ENCODE measurements at regions not wholly inside any gene's neighbourhood (a gene's known extent, or its start where the extent isn't known, plus 50 kb on each side); places are given as distances from the start of the nearest gene placed in this dataset.

DNA sequence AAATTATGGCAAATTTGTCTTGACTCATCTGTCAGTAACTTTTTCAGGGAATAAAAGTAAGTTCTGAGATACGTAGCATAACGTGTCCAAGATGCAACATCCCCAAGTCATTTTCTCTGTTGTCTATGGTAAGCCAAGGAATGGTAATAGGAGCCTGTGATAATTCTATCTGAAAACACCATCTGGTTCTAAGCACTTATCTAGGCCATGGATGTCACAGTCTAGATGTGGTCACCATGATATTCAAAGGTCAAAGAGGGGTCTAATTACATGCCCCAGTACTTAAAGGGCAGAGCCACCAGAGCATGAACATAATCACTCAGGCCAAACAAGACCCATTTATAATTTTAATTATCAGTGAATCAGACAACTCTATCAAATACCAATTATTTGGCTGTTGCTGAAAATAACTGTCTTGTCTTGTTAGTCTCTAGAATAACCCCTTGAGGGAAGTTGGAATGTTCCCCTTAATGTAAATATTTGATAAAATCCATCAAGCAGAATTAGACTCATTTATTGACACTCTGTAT, 225.1 kb upstream of the MPPED2 start:
- no peak for DNase-seq
- H3K36me3 ChIP-seq (replicated peaks in 1 of 2), result no peaks in the 10 kb centered on the region
- intact Hi-C loops (cut with DNase I), result no loop called here
- H3K4me3 ChIP-seq, result no peak overlapping the region
- no peaks in the 10 kb centered on the region for H3K9me3 ChIP-seq (replicated peaks in 1 of 3)
- WGBS, 4 donors, result 83 to 95% (median 85%) methylated on average over 2 of the region's 2 CpGs
- no peaks in the 10 kb centered on the region for H3K27me3 ChIP-seq
- H3K4me1 ChIP-seq (replicated peaks in 1 of 2), result no peaks in the 10 kb centered on the region
- H3K27ac ChIP-seq, result no peak overlapping the region
- TF ChIP-seq, protein P1, sequence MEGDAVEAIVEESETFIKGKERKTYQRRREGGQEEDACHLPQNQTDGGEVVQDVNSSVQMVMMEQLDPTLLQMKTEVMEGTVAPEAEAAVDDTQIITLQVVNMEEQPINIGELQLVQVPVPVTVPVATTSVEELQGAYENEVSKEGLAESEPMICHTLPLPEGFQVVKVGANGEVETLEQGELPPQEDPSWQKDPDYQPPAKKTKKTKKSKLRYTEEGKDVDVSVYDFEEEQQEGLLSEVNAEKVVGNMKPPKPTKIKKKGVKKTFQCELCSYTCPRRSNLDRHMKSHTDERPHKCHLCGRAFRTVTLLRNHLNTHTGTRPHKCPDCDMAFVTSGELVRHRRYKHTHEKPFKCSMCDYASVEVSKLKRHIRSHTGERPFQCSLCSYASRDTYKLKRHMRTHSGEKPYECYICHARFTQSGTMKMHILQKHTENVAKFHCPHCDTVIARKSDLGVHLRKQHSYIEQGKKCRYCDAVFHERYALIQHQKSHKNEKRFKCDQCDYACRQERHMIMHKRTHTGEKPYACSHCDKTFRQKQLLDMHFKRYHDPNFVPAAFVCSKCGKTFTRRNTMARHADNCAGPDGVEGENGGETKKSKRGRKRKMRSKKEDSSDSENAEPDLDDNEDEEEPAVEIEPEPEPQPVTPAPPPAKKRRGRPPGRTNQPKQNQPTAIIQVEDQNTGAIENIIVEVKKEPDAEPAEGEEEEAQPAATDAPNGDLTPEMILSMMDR (IDR thresholded peaks at IDR 0.05), result no peak
- TF ChIP-seq POLR2A (IDR thresholded peaks at IDR 0.05), result no peak

DNA sequence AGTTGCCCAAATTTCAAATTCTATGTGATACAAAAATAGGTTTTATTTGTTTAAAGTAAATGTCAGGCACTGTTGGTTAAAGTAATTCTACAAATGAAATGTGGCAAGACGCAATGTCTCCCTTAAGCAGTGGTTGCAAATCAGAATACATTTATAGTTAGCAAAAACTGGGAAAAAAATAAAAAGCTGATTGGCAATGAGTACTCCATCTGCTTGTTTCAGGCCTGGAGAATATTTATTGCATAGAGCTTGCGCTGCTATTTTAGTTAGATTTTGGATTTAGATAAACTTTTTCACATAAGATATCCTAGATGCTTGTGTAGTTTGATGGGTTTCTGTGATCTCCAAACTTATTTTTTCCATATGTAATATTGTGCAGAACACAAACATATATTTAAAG, 224.0 kb upstream of the MPPED2 start:
- Histone ChIP-seq H3K9me3 (replicated peaks in 1 of 3) (no peaks in the 10 kb centered on the region), H3K27ac (no peak overlapping the region), H3K36me3 (replicated peaks in 1 of 2) (no peaks in the 10 kb centered on the region), H3K4me3 (no peak overlapping the region), H3K27me3 (no peaks in the 10 kb centered on the region), H3K4me1 (replicated peaks in 1 of 2) (no peaks in the 10 kb centered on the region)
- no peak for DNase-seq
- TF ChIP-seq POLR2A (IDR thresholded peaks at IDR 0.05), result no peak
- TF ChIP-seq, protein P1 (IDR thresholded peaks at IDR 0.05), result no peak
- 86 to 93% (median 92%) methylated on average over 2 of the region's 2 CpGs for WGBS, 4 donors
- intact Hi-C loops (cut with DNase I), result no loop called here

- TF ChIP-seq, protein P1 (IDR thresholded peaks at IDR 0.05), result no peak
- TF ChIP-seq POLR2A (IDR thresholded peaks at IDR 0.05), result no peak
- intact Hi-C loops (cut with DNase I), result no loop called here
- no peak for DNase-seq
- H3K27ac ChIP-seq, result no peak overlapping the region
- H3K4me1 ChIP-seq (replicated peaks in 1 of 2), result no peaks in the 10 kb centered on the region
- no peaks in the 10 kb centered on the region for H3K36me3 ChIP-seq (replicated peaks in 1 of 2)
- H3K4me3 ChIP-seq, result no peak overlapping the region
- H3K27me3 ChIP-seq, result no peaks in the 10 kb centered on the region
- 8 to 20% (median 17%) methylated on average over 4 of the region's 4 CpGs for WGBS, 4 donors
- no peaks in the 10 kb centered on the region for H3K9me3 ChIP-seq (replicated peaks in 1 of 3)
Measured at GRCh38 chr11:30801357-30801756, 215.2 kb upstream of the MPPED2 start.

DNA sequence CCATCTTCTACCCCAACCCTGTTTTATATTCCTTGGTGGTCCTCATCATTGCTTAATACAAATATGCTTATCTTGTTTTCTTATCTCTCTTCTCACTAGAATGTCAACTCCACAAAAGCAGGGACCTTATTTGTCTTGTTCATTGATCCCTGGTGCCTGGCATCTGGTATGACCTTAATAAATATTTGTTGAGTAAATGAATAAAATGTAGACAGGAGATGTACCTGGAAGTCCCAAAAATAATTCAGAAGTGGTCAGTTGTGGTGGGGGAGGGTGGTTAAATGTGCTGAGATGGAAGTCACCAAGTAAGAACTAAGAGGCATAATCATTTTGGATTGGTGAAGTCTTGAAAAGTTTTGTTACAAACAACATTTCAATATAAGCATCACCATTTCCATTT, 214.8 kb upstream of the MPPED2 start:
- intact Hi-C loops (cut with DNase I), result no loop called here
- no peaks in the 10 kb centered on the region for H3K36me3 ChIP-seq (replicated peaks in 1 of 2)

More for the DNA sequence above, 214.8 kb upstream of the MPPED2 start:
- Histone ChIP-seq H3K4me1 (replicated peaks in 1 of 2) (no peaks in the 10 kb centered on the region), H3K27ac (no peak overlapping the region), H3K27me3 (no peaks in the 10 kb centered on the region), H3K9me3 (replicated peaks in 1 of 3) (no peaks in the 10 kb centered on the region), H3K4me3 (no peak overlapping the region)
- TF ChIP-seq, protein P1 (IDR thresholded peaks at IDR 0.05), result no peak
- TF ChIP-seq POLR2A (IDR thresholded peaks at IDR 0.05), result no peak
- DNase-seq, result no peak
